ENCODE measurements at regions not wholly inside any gene's neighbourhood (a gene's known extent, or its start where the extent isn't known, plus 50 kb on each side); places are given as distances from the start of the nearest gene placed in this dataset.
"Not testable (repeated sequence)": the region's sequence is repeated elsewhere in the genome, so short reads cannot be mapped to it uniquely, and the experiment has no call there.

- peak; percentile 48 for FAIRE-seq
- DNase-seq (ENCODE audit: low spot score): no peak
These were observed 83.6 kb downstream of the PLEKHG1 start for GRCh38 chr6:150683320-150683719.

- FAIRE-seq: no peak
- no peak for DNase-seq (ENCODE audit: low spot score)
These were observed 84.5 kb downstream of the PLEKHG1 start for GRCh38 chr6:150684161-150684560.

- DNase-seq (ENCODE audit: low spot score) (no peak), FAIRE-seq (no peak)
These were observed 85.2 kb downstream of the PLEKHG1 start for GRCh38 chr6:150684714-150685459.

GRCh38 chr6:150685860-150686259 lies 86.2 kb downstream of the PLEKHG1 start:
- DNase-seq (ENCODE audit: low spot score): peak; percentile 48
- no peak for FAIRE-seq

- DNase-seq (ENCODE audit: low spot score): no peak
- no peak for FAIRE-seq
These were observed 86.9 kb downstream of the PLEKHG1 start for GRCh38 chr6:150686566-150686965.

- DNase-seq (ENCODE audit: low spot score): no peak
- FAIRE-seq: no peak
These were observed 87.8 kb downstream of the PLEKHG1 start for GRCh38 chr6:150687508-150687907.

- FAIRE-seq (no peak), DNase-seq (ENCODE audit: low spot score) (no peak)
These were observed 90.4 kb downstream of the PLEKHG1 start for GRCh38 chr6:150689900-150690590.

GRCh38 chr6:150690681-150691080 lies 91.0 kb downstream of the PLEKHG1 start:
- FAIRE-seq: no peak
- DNase-seq (ENCODE audit: low spot score): no peak

- FAIRE-seq: no peak
- no peak for DNase-seq (ENCODE audit: low spot score)
These were observed 91.8 kb downstream of the PLEKHG1 start for GRCh38 chr6:150691463-150691862.

GRCh38 chr6:150692604-150693003 lies 92.9 kb downstream of the PLEKHG1 start:
- FAIRE-seq (no peak), DNase-seq (ENCODE audit: low spot score) (no peak)

- DNase-seq (ENCODE audit: low spot score): no peak
- no peak for FAIRE-seq
These were observed 95.2 kb downstream of the PLEKHG1 start for GRCh38 chr6:150694889-150695288.

GRCh38 chr6:150695652-150696051 lies 96.0 kb downstream of the PLEKHG1 start:
- DNase-seq (ENCODE audit: low spot score) (no peak), FAIRE-seq (no peak)

- no peak for DNase-seq (ENCODE audit: low spot score)
- no peak for FAIRE-seq
These were observed 96.5 kb downstream of the PLEKHG1 start for GRCh38 chr6:150696190-150696589.

GRCh38 chr6:150696918-150697317 lies 97.2 kb downstream of the PLEKHG1 start:
- DNase-seq (ENCODE audit: low spot score); FAIRE-seq: not testable (repeated sequence)

- FAIRE-seq (no peak), DNase-seq (ENCODE audit: low spot score) (no peak)
These were observed 97.8 kb downstream of the PLEKHG1 start for GRCh38 chr6:150697515-150697914.

- FAIRE-seq (no peak), DNase-seq (ENCODE audit: low spot score) (no peak)
These were observed 98.7 kb downstream of the PLEKHG1 start for GRCh38 chr6:150698391-150698790.

- no peak for FAIRE-seq
- no peak for DNase-seq (ENCODE audit: low spot score)
These were observed 103.0 kb downstream of the PLEKHG1 start for GRCh38 chr6:150702675-150703074.

- DNase-seq (ENCODE audit: low spot score): no peak
- no peak for FAIRE-seq
These were observed 104.9 kb downstream of the PLEKHG1 start for GRCh38 chr6:150704447-150705192.

- no peak for DNase-seq (ENCODE audit: low spot score)
- FAIRE-seq: no peak
These were observed 105.7 kb downstream of the PLEKHG1 start for GRCh38 chr6:150705392-150705791.

GRCh38 chr6:150710236-150710635 lies 110.6 kb downstream of the PLEKHG1 start:
- DNase-seq (ENCODE audit: low spot score): no peak
- FAIRE-seq: no peak

GRCh38 chr6:150711061-150711460 lies 111.4 kb downstream of the PLEKHG1 start:
- FAIRE-seq: no peak
- no peak for DNase-seq (ENCODE audit: low spot score)
